Effector memory CD8-positive, alpha-beta T cell (primary cell): ENCODE measurements at regions not wholly inside any gene's neighbourhood (a gene's known extent, or its start where the extent isn't known, plus 50 kb on each side); places are given as distances from the start of the nearest gene placed in this dataset.

Experiments
- ATAC-seq: fragments of 150-1000 bp; cut with Tn5 transposase; replicated peaks from 2 replicates; pipeline ENCODE4 v1.10.0; 2021; ENCODE audit warnings: mild to moderate bottlenecking, moderate library complexity
- DNase-seq, 3 experiments: peaks; one replicate each; pipeline ENCODE4 v3.0.0; 2021
- H3K27ac Mint-ChIP-seq, 2 donors: one replicate each; pipeline ENCODE4 v1.8.0; 2022; ENCODE audit warnings: mild to moderate bottlenecking in 2 of 2, mixed read lengths in 2 of 2, moderate library complexity in 2 of 2
- H3K27me3 Mint-ChIP-seq, 2 donors: one replicate each; pipeline ENCODE4 v1.8.0; 2022; ENCODE audit warnings: mixed read lengths in 2 of 2
- H3K36me3 Mint-ChIP-seq: one replicate; pipeline ENCODE4 v1.8.0; 2022; ENCODE audit warnings: mild to moderate bottlenecking, moderate library complexity, mixed read lengths; ENCODE audit not compliant: insufficient read depth
- H3K4me1 Mint-ChIP-seq, 2 donors: one replicate each; pipeline ENCODE4 v1.8.0; 2022; ENCODE audit warnings: low read depth in 2 of 2, mixed read lengths in 2 of 2
- H3K4me3 Mint-ChIP-seq, 2 donors: one replicate each; pipeline ENCODE4 v1.8.0; 2022; ENCODE audit warnings: mild to moderate bottlenecking in 2 of 2, mixed read lengths in 2 of 2, moderate library complexity in 2 of 2
- H3K9me3 Mint-ChIP-seq, 2 donors: one replicate each; pipeline ENCODE4 v1.8.0; 2022; ENCODE audit warnings: mixed read lengths in 2 of 2

DNA sequence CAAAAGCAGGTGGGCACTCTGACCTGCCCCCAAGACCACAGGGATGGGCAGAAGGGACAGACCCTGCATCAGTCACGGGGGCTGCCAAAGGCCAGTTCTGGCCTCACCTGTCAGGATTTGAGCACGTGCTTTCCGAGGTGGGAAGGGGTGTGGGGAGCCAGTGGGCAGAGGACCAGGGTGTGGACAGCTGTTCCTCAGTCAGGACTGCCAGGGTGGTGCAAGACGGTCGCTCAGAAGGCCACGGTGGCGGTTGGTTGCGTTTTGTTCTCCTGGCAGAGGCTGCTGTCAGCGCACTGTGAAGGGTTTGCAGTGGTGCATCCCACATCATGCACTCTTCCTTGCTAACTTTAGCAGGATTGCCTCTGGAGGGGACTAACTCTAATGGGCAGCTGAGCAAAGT lies 665.3 kb upstream of the RAB6C start:
- no peaks in the 10 kb centered on the region for H3K36me3 Mint-ChIP-seq
- DNase-seq: no peak
- no peaks in the 10 kb centered on the region for H3K4me1 Mint-ChIP-seq
- H3K9me3 Mint-ChIP-seq: no peaks in the 10 kb centered on the region
- ATAC-seq: no peak
- no peak overlapping the region for H3K27ac Mint-ChIP-seq
- H3K27me3 Mint-ChIP-seq: no peaks in the 10 kb centered on the region
- H3K4me3 Mint-ChIP-seq: no peak overlapping the region

DNA sequence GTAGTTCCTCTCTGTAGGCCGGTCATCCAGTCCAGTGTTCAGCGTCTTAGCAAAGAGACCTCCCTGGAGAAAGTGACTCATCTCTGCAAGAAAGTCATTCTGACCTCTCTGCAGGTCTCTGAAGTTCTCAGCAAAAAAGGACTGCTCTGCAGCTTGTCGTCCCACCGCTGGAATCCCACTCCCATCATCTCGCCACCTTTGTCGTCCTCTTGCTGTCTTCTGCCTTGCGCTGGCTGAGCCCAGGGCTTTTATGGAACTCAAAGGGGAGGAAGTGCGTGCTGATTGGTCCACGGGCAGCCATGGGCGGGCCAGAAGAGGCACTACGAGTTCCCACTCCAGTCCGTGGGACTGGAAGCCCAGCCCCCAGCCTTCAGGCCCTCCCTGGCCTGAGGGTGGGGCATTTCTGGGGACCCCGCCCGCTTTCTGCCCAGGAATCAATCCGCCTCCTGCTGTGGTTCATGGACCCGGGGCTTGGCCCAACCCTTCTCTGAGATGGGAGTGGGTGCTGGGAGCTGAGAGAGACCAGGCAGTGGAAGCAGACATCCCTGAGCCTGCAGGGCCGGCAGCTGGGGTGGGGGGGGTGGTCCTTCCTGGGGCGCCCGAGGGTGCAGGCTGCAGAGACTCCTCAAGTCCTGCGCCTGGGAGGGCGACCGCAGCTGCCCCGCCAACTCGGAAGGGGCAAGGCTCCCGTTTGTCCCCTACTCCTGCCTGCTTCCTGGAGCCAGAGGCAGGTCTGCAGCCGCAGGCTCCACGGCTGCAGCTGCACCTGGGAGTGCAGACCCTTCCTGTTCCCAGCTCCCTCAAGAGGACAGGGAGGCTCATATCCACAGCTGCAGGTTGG lies 660.7 kb upstream of the RAB6C start:
- Mint-ChIP-seq H3K9me3 (peaks cover 0 to 2% of the 10 kb centered on the region in 2 donors), H3K27ac (no peak overlapping the region), H3K4me3 (no peak overlapping the region), H3K27me3 (no peaks in the 10 kb centered on the region), H3K36me3 (no peaks in the 10 kb centered on the region), H3K4me1 (no peaks in the 10 kb centered on the region)
- DNase-seq: no peak
- no peak for ATAC-seq

DNA sequence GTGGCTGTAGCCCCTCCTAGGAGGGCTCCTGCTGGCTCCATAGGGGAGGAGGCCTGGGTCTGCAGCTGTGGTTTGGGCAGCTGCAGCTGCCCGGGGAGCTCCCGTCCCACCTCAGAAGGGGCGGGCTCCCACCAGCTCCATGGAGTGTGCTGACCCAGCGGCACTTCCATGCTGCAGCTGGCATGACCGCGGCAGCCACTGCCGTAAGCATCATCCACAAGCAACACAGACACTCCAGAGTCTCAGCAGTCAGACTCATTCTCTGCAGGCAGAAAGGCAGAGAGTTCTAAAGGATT lies 660.1 kb upstream of the RAB6C start:
- DNase-seq (no peak), ATAC-seq (no peak)
- Mint-ChIP-seq H3K4me3 (no peak overlapping the region), H3K27me3 (no peaks in the 10 kb centered on the region), H3K27ac (no peak overlapping the region), H3K4me1 (no peaks in the 10 kb centered on the region), H3K9me3 (peaks cover under 1 to 2% of the 10 kb centered on the region in 2 donors), H3K36me3 (no peaks in the 10 kb centered on the region)

DNA sequence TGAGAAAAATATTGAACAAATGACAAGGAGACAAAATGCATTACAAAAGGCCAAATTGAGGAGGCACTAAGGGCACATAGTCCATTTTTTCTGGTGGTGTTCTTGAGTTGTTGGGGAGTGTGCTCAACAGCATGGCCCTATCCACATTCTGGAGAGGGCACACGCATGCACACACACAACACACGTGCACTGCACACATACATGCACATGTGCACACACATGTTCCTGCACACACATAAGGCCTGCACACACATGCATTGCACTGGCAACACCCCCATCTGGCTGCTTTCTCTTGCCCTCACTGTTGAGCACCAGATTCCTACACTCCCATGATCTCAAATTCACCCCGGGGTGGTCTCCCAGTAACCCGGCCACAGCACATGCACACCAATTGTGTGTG lies 659.2 kb upstream of the RAB6C start:
- Mint-ChIP-seq H3K4me1 (no peaks in the 10 kb centered on the region), H3K4me3 (no peak overlapping the region), H3K27me3 (no peaks in the 10 kb centered on the region), H3K36me3 (no peaks in the 10 kb centered on the region), H3K27ac (no peak overlapping the region), H3K9me3 (peaks cover 2 to 7% of the 10 kb centered on the region in 2 donors)
- DNase-seq (no peak), ATAC-seq (no peak)

DNA sequence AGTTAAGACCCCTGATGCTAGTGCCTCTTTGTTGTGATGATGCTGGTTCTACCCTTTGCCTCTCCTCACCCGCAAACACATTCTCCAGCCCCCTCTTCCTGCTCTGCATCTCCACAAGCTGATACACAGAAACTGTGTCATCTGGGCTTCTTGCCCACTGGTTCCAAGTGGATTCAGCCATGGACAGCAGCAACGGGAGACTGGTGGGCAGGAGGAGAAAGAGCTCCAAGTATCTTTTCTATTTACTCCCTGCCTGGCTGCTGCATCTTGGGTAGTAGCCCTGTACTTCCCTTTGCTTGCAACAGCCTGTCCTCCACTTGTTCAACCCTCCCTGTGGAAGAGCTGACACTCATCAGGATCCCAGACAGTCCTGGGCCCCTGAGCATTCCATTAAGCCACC lies 655.1 kb upstream of the RAB6C start:
- Mint-ChIP-seq H3K4me3 (no peak overlapping the region), H3K36me3 (no peaks in the 10 kb centered on the region), H3K4me1 (no peaks in the 10 kb centered on the region), H3K27ac (no peak overlapping the region), H3K9me3 (peaks cover 4 to 15% of the 10 kb centered on the region in 2 donors), H3K27me3 (no peaks in the 10 kb centered on the region)
- DNase-seq (no peak), ATAC-seq (no peak)

DNA sequence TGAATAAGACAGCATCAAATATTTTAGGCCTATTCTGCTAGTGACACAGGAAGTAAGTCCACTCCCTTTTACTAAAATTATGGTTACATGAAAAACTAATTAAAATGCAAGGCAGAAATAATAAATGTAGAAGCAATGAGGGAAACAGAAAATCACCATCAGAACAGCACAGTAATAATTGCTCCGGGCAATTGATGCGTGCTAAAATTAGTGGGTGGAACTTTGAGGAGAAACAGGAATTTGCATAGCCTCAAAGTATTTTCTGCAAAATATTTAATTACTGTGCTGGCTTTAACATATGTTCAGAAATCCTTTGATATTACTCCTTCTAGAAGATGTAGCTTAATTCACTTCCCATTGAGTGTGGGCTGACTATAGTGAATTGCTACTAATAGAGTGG lies 654.3 kb upstream of the RAB6C start:
- Mint-ChIP-seq H3K27me3 (no peaks in the 10 kb centered on the region), H3K27ac (no peak overlapping the region)

DNA sequence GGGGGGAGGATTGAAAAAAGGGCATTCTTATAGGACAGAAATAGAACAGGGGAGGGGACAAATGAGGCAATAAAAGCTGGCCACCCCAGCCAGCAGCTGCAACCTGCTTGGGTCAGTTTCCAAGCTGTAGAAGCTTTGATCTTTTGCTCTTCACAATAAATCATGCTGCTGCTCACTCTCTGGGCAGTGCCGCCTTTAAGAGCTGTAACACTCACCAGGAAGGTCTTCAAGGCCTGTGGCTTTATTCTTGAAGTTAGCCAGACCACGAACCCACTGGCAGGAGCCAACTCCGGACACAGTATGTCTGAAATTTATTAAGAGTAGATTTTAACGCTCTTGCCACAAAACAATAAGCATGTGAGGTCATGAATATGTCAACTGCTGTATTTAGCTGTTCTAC lies 649.9 kb upstream of the RAB6C start:
- Mint-ChIP-seq H3K27ac (no peak overlapping the region), H3K27me3 (no peaks in the 10 kb centered on the region), H3K9me3 (peaks cover 5 to 15% of the 10 kb centered on the region in 2 donors), H3K4me3 (no peak overlapping the region), H3K4me1 (no peaks in the 10 kb centered on the region), H3K36me3 (no peaks in the 10 kb centered on the region)
- DNase-seq (no peak), ATAC-seq (no peak)

More for the DNA sequence above, 654.3 kb upstream of the RAB6C start:
- Mint-ChIP-seq H3K36me3 (no peaks in the 10 kb centered on the region), H3K4me1 (no peaks in the 10 kb centered on the region), H3K4me3 (no peak overlapping the region), H3K9me3 (peaks cover 2 to 17% of the 10 kb centered on the region in 2 donors)
- ATAC-seq: no peak
- DNase-seq: no peak

DNA sequence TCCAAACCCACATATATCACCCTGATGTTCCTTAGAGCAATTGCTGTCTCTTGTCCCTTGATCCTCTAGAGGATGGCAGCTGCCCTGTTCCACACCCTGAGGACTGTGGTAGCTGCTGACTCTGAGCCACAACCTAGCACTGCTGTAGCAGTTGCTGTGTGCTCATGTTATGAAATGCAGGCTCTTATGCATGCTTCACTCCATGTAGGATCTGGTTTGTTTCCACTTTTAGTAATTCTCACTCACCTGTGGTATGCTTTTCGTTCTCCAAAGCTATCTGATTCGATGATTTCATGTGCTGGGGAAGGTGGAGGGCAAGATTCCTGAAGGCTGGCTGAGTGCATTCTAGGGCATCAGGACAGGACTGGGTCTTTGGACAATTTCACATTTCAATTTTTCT lies 649.0 kb upstream of the RAB6C start:
- no peak overlapping the region for H3K4me3 Mint-ChIP-seq
- H3K4me1 Mint-ChIP-seq: no peaks in the 10 kb centered on the region
- H3K36me3 Mint-ChIP-seq: no peaks in the 10 kb centered on the region
- no peaks in the 10 kb centered on the region for H3K27me3 Mint-ChIP-seq
- H3K27ac Mint-ChIP-seq: no peak overlapping the region
- DNase-seq (no peak), ATAC-seq (no peak)
- peaks cover 5 to 10% of the 10 kb centered on the region in 2 donors for H3K9me3 Mint-ChIP-seq

DNA sequence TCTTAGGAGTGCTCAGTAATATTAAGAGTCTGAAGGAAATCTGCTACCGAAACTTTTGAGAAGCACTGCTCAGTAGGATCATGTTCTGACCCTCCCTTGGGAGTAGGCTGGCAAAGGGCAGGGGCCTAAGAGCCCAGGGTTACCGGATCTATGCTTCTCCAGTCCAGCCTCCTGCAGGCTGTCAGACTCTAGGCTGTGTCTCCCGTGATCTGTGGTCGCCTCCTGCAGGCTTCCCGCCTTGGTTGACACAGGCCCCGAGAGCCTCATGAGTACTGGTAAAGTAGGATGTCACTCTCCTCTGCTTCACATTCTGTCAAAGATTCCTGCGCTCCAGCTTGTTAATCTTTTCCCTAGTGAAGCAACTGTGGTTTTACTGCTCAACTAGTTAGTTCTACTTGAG lies 647.8 kb upstream of the RAB6C start:
- no peaks in the 10 kb centered on the region for H3K4me1 Mint-ChIP-seq
- no peak for ATAC-seq

DNA sequence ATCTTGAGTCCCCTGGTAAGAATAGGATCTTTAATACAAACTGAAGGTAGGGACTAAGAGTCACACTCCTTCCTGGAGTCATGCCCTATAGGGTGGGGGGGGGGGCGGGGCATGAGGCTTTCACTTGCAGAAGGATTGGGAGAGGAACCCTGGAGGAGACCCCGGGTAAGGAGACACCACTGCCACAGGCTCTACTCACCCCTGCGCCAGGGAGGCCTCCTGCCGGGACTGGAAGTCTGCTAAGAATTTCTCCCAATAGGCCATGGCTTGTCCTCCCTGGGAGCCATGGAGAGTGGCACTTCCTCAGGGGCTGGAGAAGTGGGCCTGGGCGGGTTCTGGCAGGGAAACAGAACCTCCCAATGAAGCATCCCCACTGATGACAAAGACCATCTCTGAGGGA lies 645.3 kb upstream of the RAB6C start:
- Mint-ChIP-seq H3K27ac (no peak overlapping the region), H3K27me3 (no peaks in the 10 kb centered on the region), H3K9me3 (peaks cover 11 to 12% of the 10 kb centered on the region in 2 donors), H3K36me3 (no peaks in the 10 kb centered on the region), H3K4me3 (no peak overlapping the region), H3K4me1 (no peaks in the 10 kb centered on the region)
- DNase-seq (no peak), ATAC-seq (no peak)

More for the DNA sequence above, 647.8 kb upstream of the RAB6C start:
- Mint-ChIP-seq H3K9me3 (peaks cover 9 to 15% of the 10 kb centered on the region in 2 donors), H3K27me3 (no peaks in the 10 kb centered on the region), H3K36me3 (no peaks in the 10 kb centered on the region), H3K27ac (no peak overlapping the region), H3K4me3 (no peak overlapping the region)
- no peak for DNase-seq

DNA sequence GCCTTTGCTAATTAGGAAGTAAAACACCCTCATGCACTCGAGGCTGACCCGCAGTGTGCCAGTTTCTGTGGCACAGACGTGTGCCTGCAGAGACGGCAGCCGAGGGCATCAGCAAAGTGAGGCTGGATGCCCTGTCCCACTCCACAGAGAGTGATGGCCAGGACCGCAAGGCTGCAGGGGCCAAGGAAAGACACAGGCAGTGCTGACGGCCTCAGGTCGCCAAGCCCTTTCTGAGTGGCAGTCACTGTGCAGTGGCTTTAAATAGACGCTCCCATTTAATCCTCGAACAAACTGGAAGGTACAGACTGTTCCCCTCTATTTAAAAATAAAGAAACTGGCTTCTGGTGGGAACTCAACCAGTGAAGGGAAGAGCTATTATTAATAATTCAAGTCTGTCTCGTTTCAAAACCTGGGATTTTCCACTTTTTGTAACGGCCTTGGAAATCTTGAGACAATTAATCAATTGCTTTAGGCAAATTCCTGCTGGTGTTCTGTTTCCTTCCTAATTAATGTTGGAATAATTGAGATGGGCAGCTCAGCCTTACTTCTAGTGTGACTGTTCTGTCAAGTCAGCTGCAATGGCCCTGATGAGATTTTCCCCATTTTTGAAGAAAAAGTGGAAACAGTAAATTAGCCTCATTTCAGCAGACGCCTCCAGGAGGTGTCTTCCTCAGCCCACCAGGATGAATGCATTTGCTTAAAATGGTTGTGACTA lies 644.6 kb upstream of the RAB6C start:
- Mint-ChIP-seq H3K27me3 (no peaks in the 10 kb centered on the region), H3K9me3 (peaks cover 6 to 12% of the 10 kb centered on the region in 2 donors), H3K27ac (no peak overlapping the region), H3K4me1 (no peaks in the 10 kb centered on the region), H3K36me3 (no peaks in the 10 kb centered on the region), H3K4me3 (no peak overlapping the region)
- DNase-seq (no peak), ATAC-seq (no peak)

DNA sequence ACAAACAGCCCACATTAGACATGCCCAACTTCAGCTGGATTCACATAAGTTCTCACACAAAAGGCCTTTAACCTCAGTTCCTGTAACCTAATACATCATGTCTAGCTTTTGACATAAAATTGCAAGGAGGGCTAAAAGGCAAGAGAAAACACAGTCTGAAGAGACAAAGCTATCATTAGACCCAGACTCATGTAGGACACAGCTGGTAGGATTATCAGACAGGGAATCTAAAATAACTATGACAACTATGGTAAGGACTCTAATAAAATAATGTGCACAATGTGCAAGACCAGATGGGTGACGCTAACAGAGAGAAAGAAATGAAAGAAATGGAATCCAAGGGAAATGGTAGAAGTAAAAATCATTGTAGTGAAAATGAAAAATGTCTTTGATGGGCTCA lies 643.2 kb upstream of the RAB6C start:
- ATAC-seq (no peak), DNase-seq (no peak)
- no peaks in the 10 kb centered on the region for H3K27me3 Mint-ChIP-seq
- no peaks in the 10 kb centered on the region for H3K36me3 Mint-ChIP-seq
- no peak overlapping the region for H3K27ac Mint-ChIP-seq
- peaks cover 12 to 18% of the 10 kb centered on the region in 2 donors for H3K9me3 Mint-ChIP-seq
- no peak overlapping the region for H3K4me3 Mint-ChIP-seq
- H3K4me1 Mint-ChIP-seq: no peaks in the 10 kb centered on the region

DNA sequence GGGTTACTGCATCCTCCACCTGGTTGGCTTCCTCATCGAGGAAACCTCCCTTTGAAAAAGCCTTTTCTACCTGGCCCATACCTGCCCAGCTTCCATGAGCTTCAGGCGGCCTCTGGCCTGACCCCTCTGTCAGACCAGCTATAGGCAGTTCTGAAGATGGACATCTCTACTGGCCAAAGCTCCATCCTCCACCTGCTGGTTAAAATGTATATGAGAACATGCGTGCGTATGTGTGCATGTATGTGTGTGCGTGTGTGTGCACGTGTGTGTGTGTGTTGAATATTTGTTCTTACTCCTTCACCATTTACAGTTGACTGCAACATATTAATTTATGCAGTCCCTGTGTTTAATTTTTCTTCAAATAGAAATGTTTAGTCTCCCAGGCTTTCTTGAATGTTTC lies 642.4 kb upstream of the RAB6C start:
- Mint-ChIP-seq H3K4me1 (no peaks in the 10 kb centered on the region), H3K9me3 (peaks cover 14 to 18% of the 10 kb centered on the region in 2 donors), H3K27ac (no peak overlapping the region), H3K4me3 (no peak overlapping the region), H3K27me3 (no peaks in the 10 kb centered on the region), H3K36me3 (no peaks in the 10 kb centered on the region)
- no peak for ATAC-seq
- no peak for DNase-seq

DNA sequence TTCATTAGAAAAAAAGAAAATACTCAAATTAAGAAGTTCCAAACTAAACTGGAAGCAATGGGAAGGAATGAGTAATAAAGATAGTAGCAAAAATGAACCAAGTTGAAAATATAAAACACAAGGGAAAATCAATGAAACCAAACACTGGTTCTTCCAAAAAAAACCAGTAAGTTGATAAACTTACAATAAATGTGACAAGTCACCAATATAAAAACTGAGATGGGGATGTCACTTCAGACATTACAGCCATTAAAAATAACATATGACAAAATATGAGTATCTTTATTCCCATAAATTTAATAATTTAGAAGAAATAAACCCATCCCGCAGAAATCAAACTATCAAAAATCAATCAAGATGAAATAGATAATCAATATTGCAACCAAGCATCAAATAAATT lies 633.9 kb upstream of the RAB6C start:
- H3K4me3 Mint-ChIP-seq: no peak overlapping the region
- H3K9me3 Mint-ChIP-seq: peaks cover 3 to 6% of the 10 kb centered on the region in 2 donors
- ATAC-seq (no peak), DNase-seq (no peak)
- no peak overlapping the region for H3K27ac Mint-ChIP-seq
- no peaks in the 10 kb centered on the region for H3K27me3 Mint-ChIP-seq
- no peaks in the 10 kb centered on the region for H3K4me1 Mint-ChIP-seq
- H3K36me3 Mint-ChIP-seq: no peaks in the 10 kb centered on the region
